GM21360 (cell line): ENCODE measurements at regions not wholly inside any gene's neighbourhood (a gene's known extent, or its start where the extent isn't known, plus 50 kb on each side); places are given as distances from the start of the nearest gene placed in this dataset.
"Not testable (repeated sequence)": the region's sequence is repeated elsewhere in the genome, so short reads cannot be mapped to it uniquely, and the experiment has no call there.

Source experiments
- ATAC-seq: cut with Tn5 transposase; IDR thresholded peaks from one replicate; pipeline ENCODE4 v1.9.1; 2021; ENCODE audit warnings: mild to moderate bottlenecking, moderate library complexity; ENCODE audit not compliant: unreplicated experiment

DNA sequence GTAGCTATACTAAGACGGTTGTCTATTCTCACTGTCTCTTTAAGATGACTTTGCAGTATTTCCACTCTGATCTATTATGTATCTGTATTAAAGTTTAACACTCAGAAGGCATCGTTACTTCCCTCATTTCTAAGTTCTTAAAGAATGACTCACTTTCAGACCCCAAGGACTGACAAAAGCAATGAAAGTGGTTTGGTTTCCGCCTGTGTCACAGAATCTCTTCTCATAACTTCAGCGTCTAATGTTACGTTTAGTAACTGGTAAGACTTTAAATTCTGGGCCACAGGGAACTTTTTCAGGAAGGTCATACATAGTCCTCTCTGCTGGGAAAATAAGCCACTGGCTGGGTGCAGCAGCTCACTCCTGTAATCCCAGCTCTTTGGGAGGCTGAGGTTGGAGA is 892.0 kb upstream of the AUTS2 start:
- no peak for ATAC-seq

DNA sequence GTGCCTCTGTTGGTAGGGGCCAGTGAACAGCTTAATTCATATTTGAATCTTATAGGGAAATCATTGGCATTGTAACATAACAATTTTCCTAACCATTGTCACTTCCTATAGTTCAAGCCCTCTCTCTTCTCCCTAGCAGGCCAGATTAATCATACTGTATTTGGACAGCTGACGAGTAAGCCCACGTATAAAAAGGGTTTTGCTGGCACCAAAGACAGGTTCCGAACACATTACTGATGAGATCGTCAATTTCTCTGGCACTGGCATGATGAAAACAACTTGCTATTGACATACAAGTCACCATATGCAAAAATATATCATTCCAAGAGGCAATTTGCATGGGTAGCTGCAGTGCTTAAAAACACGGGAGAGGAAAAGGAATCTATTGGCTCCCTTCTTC is 891.1 kb upstream of the AUTS2 start:
- ATAC-seq: no peak

GRCh38 chr7:68707958-68708357 is 890.3 kb upstream of the AUTS2 start:
- ATAC-seq: no peak

GRCh38 chr7:68712956-68713495 is 885.2 kb upstream of the AUTS2 start:
- no peak for ATAC-seq

DNA sequence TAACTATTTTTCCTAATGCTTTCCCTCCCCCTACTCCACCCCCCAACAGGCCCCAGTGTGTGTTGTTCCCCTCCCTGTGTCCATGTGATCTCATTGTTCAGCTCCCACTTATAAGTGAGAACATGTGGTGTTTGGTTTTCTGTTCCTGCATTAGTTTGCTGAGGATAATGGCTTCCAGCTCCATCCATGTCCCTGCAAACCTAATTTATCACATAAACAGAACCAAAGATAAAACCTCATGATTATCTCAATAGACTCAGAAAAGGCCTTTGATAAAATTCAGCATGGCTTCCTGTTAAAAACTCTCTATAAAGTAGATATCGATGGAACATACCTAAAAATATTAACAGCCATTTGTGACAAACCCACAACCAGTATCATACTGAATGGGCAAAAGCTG is 884.1 kb upstream of the AUTS2 start:
- ATAC-seq: not testable (repeated sequence)

- no peak for ATAC-seq
These were observed 882.4 kb upstream of the AUTS2 start for GRCh38 chr7:68715907-68716306.

DNA sequence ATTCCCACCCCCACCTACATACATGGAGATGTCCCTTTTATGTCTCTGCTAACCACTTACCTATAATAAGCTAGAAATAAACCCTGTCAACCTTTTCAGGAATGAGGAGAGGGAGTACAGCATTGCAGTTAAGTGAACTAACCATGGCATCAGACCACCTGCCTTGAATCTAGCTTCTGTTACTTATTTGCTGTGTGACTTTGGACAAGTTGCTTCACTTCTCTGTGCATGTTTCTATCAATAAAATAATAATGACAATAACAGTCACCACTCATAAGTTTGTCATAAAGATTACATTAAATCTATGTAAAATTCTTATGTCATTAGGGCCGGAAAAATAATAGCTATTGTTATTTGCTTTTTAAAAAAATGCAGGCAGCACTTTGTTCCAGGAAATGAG is 881.1 kb upstream of the AUTS2 start:
- ATAC-seq: no peak

DNA sequence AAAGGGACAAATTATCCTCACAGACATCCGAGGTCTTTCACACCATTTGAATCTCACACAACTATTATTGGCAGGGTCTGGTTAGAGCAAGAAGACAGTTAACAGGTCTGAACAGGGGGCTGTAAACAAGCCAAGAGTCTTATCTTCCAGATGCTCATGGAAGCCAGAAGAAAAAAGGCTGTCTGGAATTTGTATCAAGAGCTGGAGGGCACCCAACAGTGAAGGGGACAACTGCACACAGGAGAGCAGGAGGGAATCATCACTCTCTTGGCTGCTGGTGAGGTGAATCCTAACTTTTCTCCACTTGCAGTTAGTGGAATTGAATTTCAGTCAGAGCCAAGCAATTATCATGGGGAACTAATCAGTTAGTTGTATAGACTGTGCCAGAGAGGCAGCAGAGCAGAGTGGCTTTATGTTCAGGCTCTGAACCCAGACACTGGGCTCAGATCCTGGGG is 880.2 kb upstream of the AUTS2 start:
- no peak for ATAC-seq

DNA sequence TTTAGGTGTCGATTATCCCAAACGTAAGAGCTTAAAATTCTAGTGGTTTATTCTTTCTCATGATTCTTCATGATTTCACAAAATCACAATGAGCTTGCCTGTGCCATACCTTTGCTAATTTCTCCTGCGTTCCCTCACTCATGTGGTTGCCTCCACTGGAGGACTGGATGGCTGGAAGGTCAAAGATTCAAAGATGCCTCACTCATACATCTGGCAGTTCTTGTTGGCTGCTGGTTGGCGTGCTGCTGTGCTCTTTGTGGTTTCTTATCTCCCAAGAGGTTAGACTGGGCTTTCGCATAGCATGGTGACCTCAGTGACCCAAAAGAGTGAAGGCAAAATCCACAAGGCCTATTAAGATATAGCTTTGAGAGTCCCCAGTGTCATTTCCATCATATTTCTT is 877.6 kb upstream of the AUTS2 start:
- ATAC-seq: no peak

- no peak for ATAC-seq
These were observed 876.2 kb upstream of the AUTS2 start for GRCh38 chr7:68722044-68722443.

GRCh38 chr7:68724965-68725364 is 873.3 kb upstream of the AUTS2 start:
- ATAC-seq: no peak

DNA sequence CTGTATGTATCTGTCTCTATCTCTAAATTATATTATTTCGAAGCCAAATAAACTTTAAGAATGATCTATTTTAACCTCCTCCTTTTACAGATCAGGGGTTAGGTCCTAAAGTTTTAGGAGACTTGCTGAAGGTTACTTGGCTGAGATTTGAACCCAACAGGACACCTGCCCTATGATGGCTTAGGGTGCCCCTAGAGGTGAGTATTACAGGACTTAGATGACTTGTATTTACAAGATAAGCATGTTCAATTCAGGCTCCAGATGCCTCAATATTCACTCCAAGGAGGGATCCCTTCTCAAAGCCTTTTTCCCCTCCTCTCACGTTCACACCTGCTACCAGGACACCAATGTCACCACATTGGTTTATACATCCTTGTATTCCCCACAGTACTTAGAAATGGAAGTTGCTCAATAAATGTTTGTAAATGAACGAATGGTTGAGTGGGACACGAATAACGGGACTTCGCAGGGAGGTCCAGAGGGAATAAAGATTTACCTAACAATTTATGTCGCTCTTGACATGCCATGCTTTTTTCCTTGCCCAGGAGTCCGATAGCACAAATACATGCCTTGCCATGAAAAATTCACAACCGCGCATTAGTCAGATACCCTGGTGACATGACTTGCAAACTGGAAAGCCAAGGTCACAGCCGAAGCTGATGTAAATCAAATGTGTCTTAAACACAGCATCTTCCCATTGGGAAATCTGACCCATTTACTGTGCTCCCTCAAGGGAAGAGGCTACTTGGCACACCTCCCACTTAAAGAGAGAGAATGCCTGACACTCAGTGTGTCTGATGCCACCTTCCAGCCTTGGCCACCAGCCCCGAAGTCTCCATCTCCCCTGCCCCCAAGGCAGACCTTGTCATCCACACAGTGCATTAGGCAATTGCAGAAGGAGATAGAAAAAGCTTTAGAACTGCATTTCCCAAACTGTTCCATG is 872.2 kb upstream of the AUTS2 start:
- no peak for ATAC-seq

- ATAC-seq: not testable (repeated sequence)
These were observed 869.6 kb upstream of the AUTS2 start for GRCh38 chr7:68728720-68729119.

- ATAC-seq: no peak
These were observed 868.9 kb upstream of the AUTS2 start for GRCh38 chr7:68729371-68729770.

GRCh38 chr7:68730194-68730593 is 868.1 kb upstream of the AUTS2 start:
- ATAC-seq: no peak

DNA sequence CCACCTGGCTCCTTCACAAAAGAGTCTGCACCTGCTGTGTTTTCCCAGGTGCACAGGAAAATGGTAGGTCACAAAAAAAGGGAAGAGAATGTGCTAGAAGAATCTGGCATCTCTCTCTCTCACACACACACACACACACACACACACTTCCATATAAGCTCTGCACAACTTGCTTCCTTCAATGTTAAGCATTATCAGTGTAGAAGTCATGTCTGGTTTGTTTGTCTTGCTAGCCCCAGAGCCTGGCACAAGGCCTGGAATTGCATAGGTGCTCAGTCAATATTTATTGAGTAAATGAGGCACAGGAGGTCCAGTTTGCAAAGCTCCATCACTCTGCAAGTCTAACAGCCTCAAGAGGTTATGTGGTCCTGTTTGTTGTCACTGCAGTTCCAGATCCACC is 867.3 kb upstream of the AUTS2 start:
- ATAC-seq: no peak

GRCh38 chr7:68733219-68734153 is 864.8 kb upstream of the AUTS2 start:
- no peak for ATAC-seq

GRCh38 chr7:68734431-68734830 is 863.8 kb upstream of the AUTS2 start:
- no peak for ATAC-seq

GRCh38 chr7:68739306-68739705 is 859.0 kb upstream of the AUTS2 start:
- no peak for ATAC-seq

DNA sequence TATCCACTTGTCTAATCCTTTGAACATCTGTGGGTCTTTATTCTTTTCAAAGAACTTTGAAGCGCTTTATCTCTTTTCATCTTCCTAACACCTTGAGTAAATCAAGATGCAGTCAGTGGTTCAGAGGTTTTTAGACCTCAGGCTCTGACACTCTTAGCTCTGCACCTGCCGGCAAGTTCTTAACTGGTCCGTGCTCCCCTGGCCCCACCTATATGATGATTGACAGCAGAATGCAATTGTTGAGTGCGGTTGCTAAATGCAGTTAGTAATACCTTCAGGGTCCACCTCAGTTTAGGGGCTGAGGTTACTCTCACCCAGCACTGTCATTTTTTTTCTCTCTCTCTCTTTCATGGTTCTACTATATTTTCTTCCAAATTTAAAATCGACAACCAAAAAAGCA is 854.2 kb upstream of the AUTS2 start:
- no peak for ATAC-seq
